ENCODE measurements at regions not wholly inside any gene's neighbourhood (a gene's known extent, or its start where the extent isn't known, plus 50 kb on each side); places are given as distances from the start of the nearest gene placed in this dataset.
"Not testable (repeated sequence)": the region's sequence is repeated elsewhere in the genome, so short reads cannot be mapped to it uniquely, and the experiment has no call there.

- Histone ChIP-seq H3K4me3 (no peak overlapping the region), H3K9me3 (no peaks in the 10 kb centered on the region), H3K36me3 (no peaks in the 10 kb centered on the region), H3K27ac (no peak overlapping the region), H3K27me3 (no peaks in the 10 kb centered on the region), H3K4me1 (no peaks in the 10 kb centered on the region)
- TF ChIP-seq CTCF (IDR thresholded peaks at IDR 0.05): no peak
- no peak for ATAC-seq
- WGBS, 2 donors (ENCODE audit: low coverage in 1 of 2): 44 to 56% methylated on average over 2 of the region's 2 CpGs
Observed at GRCh38 chr10:26365681-26366358, 72.3 kb upstream of the APBB1IP start.

GRCh38 chr10:26367035-26367434, 71.1 kb upstream of the APBB1IP start:
- ATAC-seq, H3K27ac ChIP-seq, H3K27me3 ChIP-seq, H3K4me3 ChIP-seq, H3K36me3 ChIP-seq, H3K9me3 ChIP-seq, H3K4me1 ChIP-seq: not testable (repeated sequence)
- WGBS, 2 donors (ENCODE audit: low coverage in 1 of 2): 75 to 80% methylated on average over 8 of the region's 8 CpGs

- TF ChIP-seq CTCF (IDR thresholded peaks at IDR 0.05): no peak
- no peak for TF ChIP-seq EP300 (IDR thresholded peaks at IDR 0.05)
- ATAC-seq: no peak
- H3K27me3 ChIP-seq: no peaks in the 10 kb centered on the region
- no peaks in the 10 kb centered on the region for H3K36me3 ChIP-seq
- H3K27ac ChIP-seq: no peak overlapping the region
- WGBS, 2 donors (ENCODE audit: low coverage in 1 of 2): 0% methylated on average over 3 of the region's 3 CpGs
- H3K4me3 ChIP-seq: no peak overlapping the region
- no peaks in the 10 kb centered on the region for H3K4me1 ChIP-seq
- H3K9me3 ChIP-seq: no peaks in the 10 kb centered on the region
Observed at GRCh38 chr10:26367771-26368170, 70.4 kb upstream of the APBB1IP start.

- ATAC-seq: no peak
- WGBS, 2 donors (ENCODE audit: low coverage in 1 of 2): 30 to 76% methylated on average over 3 to 4 of the region's 4 CpGs
- Histone ChIP-seq H3K27ac (no peak overlapping the region), H3K9me3 (no peaks in the 10 kb centered on the region), H3K36me3 (no peaks in the 10 kb centered on the region), H3K4me3 (no peak overlapping the region), H3K27me3 (no peaks in the 10 kb centered on the region), H3K4me1 (no peaks in the 10 kb centered on the region)
- TF ChIP-seq POLR2AphosphoS5 (IDR thresholded peaks at IDR 0.05) (no peak), CTCF (IDR thresholded peaks at IDR 0.05) (no peak), EP300 (IDR thresholded peaks at IDR 0.05) (no peak), POLR2A (IDR thresholded peaks at IDR 0.05) (no peak)
Observed at GRCh38 chr10:26368463-26368862, 69.7 kb upstream of the APBB1IP start.

- no peaks in the 10 kb centered on the region for H3K27me3 ChIP-seq
- no peak overlapping the region for H3K27ac ChIP-seq
- H3K9me3 ChIP-seq: no peaks in the 10 kb centered on the region
- H3K36me3 ChIP-seq: no peaks in the 10 kb centered on the region
- TF ChIP-seq POLR2A (IDR thresholded peaks at IDR 0.05): no peak
- TF ChIP-seq EP300 (IDR thresholded peaks at IDR 0.05): no peak
- no peak for TF ChIP-seq POLR2AphosphoS5 (IDR thresholded peaks at IDR 0.05)
- TF ChIP-seq CTCF (IDR thresholded peaks at IDR 0.05): no peak
- no peaks in the 10 kb centered on the region for H3K4me1 ChIP-seq
- no peak for ATAC-seq
- WGBS, 2 donors (ENCODE audit: low coverage in 1 of 2): 55 to 82% methylated on average over 3 to 4 of the region's 4 CpGs
- no peak overlapping the region for H3K4me3 ChIP-seq
Observed at GRCh38 chr10:26372513-26373354, 65.4 kb upstream of the APBB1IP start.

Measured in gastroesophageal sphincter (tissue), 4 donors.